Glutamatergic neuron (in vitro differentiated cells): ENCODE measurements at regions not wholly inside any gene's neighbourhood (a gene's known extent, or its start where the extent isn't known, plus 50 kb on each side); places are given as distances from the start of the nearest gene placed in this dataset.

Experiments used
- DNase-seq: peaks from one replicate; pipeline ENCODE4 v3.0.0; 2022
- H3K27ac Mint-ChIP-seq: one replicate; pipeline ENCODE4 v1.8.0; 2020; ENCODE audit warnings: mild to moderate bottlenecking, mixed read lengths, inconsistent platforms; ENCODE audit not compliant: unreplicated experiment
- H3K27me3 Mint-ChIP-seq: one replicate; pipeline ENCODE4 v1.8.0; 2020; ENCODE audit warnings: mild to moderate bottlenecking, moderate library complexity, mixed read lengths, inconsistent platforms; ENCODE audit not compliant: unreplicated experiment
- H3K36me3 Mint-ChIP-seq: one replicate; pipeline ENCODE4 v1.8.0; 2020; ENCODE audit warnings: mild to moderate bottlenecking, mixed read lengths, inconsistent platforms; ENCODE audit not compliant: unreplicated experiment
- H3K4me1 Mint-ChIP-seq: one replicate; pipeline ENCODE4 v1.8.0; 2020; ENCODE audit warnings: mild to moderate bottlenecking, low read depth, mixed read lengths, inconsistent platforms; ENCODE audit not compliant: unreplicated experiment
- H3K4me3 Mint-ChIP-seq: one replicate; pipeline ENCODE4 v1.8.0; 2020; ENCODE audit warnings: mild to moderate bottlenecking, mixed read lengths, inconsistent platforms; ENCODE audit not compliant: unreplicated experiment
- H3K9me3 Mint-ChIP-seq: one replicate; pipeline ENCODE4 v1.8.0; 2020; ENCODE audit warnings: mild to moderate bottlenecking, moderate library complexity, mixed read lengths, inconsistent platforms; ENCODE audit not compliant: unreplicated experiment
- TF ChIP-seq, protein P1 (sequence below): fragments of 200-600 bp; sonication (generic); IDR thresholded peaks from one replicate; pipeline ENCODE4 v1.5.0; 2021; ENCODE audit not compliant: partially characterized antibody, unreplicated experiment

DNA sequence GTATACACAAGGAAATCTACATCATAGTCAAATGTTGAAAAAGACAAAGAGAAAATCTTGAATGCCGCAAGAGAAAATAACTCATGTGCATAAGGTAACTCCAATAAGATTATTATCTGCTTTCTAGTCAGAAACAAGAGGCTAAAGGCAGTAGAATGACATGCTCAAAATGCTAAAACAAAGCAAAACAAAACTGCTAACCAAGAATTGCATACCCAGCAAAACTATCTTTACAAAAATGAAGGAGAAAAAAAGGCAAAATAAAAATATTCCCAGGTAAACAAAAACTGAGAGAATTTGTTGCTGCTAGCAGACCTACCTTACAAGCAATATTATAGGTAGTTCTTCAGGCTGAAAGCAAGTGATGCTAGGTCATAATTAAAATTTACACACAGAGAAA, 76.4 kb upstream of the TMEM158 start:
- no peaks in the 10 kb centered on the region for H3K4me1 Mint-ChIP-seq
- no peaks in the 10 kb centered on the region for H3K9me3 Mint-ChIP-seq
- no peak overlapping the region for H3K27ac Mint-ChIP-seq

DNA sequence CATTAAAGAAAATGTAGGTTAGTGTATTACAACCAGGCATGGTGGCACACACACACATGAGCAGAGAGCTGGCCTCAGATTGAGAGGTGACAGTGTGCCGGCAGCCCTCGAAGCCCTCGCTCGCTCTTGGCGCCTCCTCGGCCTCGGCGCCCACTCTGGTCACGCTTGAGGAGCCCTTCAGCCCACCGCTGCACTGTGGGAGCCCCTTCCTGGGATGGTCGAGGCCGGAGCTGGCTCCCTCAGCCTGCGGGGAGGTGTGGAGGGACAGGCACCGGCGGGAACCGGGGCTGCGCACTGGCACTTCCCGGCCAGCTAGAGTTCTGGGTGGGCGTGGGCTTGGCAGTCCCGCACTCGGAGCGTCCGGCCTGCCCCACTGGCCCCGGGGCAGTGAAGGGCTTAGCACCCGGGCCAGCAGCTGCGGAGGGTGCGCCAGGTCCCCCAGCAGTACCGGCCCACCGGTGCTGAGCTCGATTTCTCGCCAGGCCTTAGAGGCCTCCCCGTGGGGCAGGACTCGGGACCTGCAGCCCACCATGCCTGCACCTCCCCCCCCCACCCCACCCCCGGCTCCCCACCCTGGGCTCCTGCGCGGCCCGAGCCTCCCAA, 80.4 kb upstream of the TMEM158 start:
- Mint-ChIP-seq H3K36me3 (peaks cover 5% of the 10 kb centered on the region), H3K4me3 (no peak overlapping the region), H3K27me3 (no peaks in the 10 kb centered on the region), H3K9me3 (no peaks in the 10 kb centered on the region), H3K4me1 (peaks cover 4% of the 10 kb centered on the region), H3K27ac (no peak overlapping the region)
- TF ChIP-seq, protein P1, sequence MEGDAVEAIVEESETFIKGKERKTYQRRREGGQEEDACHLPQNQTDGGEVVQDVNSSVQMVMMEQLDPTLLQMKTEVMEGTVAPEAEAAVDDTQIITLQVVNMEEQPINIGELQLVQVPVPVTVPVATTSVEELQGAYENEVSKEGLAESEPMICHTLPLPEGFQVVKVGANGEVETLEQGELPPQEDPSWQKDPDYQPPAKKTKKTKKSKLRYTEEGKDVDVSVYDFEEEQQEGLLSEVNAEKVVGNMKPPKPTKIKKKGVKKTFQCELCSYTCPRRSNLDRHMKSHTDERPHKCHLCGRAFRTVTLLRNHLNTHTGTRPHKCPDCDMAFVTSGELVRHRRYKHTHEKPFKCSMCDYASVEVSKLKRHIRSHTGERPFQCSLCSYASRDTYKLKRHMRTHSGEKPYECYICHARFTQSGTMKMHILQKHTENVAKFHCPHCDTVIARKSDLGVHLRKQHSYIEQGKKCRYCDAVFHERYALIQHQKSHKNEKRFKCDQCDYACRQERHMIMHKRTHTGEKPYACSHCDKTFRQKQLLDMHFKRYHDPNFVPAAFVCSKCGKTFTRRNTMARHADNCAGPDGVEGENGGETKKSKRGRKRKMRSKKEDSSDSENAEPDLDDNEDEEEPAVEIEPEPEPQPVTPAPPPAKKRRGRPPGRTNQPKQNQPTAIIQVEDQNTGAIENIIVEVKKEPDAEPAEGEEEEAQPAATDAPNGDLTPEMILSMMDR = no peak
- no peak for DNase-seq

More for the DNA sequence above, 76.4 kb upstream of the TMEM158 start:
- DNase-seq = no peak
- Mint-ChIP-seq H3K4me3 (no peak overlapping the region), H3K36me3 (peaks cover 4% of the 10 kb centered on the region), H3K27me3 (no peaks in the 10 kb centered on the region)
- TF ChIP-seq, protein P1 = no peak

DNA sequence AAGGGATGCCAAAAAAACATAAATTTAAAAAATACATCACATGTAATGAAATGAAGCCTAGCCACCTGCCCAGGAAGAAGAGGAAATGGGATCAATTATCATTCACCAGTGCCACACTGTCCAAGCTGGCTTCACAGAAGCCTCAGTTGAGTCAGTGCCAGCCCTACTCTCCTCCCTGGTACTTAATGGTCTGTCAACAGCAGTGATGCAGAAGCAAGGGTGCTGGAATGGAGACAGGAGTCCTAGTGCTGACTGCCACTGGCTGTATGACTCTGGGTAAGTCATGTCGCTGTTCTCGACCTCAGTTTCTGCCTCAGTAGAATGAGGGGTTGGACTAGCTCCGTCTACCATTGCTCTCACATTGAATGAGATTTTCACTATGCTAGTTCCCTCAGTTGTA, 78.5 kb upstream of the LARS2 start:
- TF ChIP-seq, protein P1 = no peak
- Mint-ChIP-seq H3K4me1 (peaks cover 6% of the 10 kb centered on the region), H3K4me3 (no peak overlapping the region)

DNA sequence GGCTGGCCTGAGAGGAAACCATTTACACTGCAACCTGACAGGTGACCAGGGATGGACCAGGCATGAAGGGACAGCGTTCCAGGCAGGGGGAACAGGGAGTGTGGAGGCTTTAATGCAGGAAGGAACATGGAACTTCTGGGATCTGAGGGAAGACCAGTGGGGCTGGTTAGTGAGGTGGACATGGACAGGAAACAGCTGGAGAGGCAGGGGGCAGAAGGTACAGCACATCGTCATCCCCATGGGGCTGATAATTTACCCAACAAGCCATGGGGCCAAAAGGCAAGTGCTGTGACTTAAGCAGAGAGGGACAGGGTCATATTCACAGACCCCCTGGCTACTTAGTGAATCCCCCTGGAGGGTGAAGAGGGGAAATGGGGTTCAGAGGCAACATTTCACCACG, 77.0 kb upstream of the LARS2 start:
- TF ChIP-seq, protein P1 = no peak
- Mint-ChIP-seq H3K36me3 (peaks cover 6% of the 10 kb centered on the region), H3K27ac (no peak overlapping the region), H3K4me3 (no peak overlapping the region), H3K4me1 (peaks cover 6% of the 10 kb centered on the region), H3K27me3 (no peaks in the 10 kb centered on the region), H3K9me3 (no peaks in the 10 kb centered on the region)
- no peak for DNase-seq

More for the DNA sequence above, 78.5 kb upstream of the LARS2 start:
- Mint-ChIP-seq H3K36me3 (peaks cover 5% of the 10 kb centered on the region), H3K27me3 (no peaks in the 10 kb centered on the region), H3K9me3 (no peaks in the 10 kb centered on the region), H3K27ac (no peak overlapping the region)
- DNase-seq = no peak

DNA sequence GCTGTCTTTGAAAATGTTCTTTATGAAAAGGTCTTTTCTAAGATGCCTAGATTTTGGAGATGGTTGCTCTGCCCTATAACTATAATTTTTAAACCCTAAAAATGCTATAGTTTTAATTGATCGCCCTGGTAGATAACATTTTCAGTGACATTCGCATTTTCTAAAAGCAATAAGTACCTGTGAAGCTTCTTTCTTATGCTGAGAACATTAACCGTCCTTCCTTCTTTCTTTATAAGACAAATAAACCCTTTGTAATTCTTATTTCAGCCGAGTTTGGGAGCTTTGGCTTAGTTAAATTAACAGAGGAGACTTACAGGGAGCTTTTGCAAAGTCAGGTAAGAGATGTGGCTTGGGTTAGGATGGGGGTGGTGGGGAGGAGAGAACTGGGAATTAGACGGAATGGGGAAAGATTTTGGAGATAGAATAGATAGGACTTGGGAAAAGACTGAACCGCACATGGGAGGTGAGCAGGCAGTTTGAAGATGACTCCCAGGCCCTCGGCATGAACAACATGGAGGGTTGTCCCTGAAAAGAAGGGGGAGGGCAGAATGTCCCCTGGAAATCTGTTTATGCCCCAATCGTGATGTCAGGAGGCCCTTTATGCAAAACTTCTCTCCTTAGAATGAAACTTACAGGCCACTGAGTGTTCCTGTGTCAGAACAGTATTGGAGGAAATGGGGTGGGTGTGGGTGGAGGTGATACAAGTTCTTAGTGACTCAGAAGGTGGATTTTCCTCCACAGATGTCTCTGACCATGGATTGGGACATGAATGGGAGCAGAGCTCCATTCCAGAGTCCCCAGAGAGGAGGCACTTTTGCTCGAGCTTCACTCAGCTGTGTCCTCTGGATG, 76.2 kb upstream of the LARS2 start:
- H3K27me3 Mint-ChIP-seq = no peaks in the 10 kb centered on the region
- no peaks in the 10 kb centered on the region for H3K9me3 Mint-ChIP-seq
- TF ChIP-seq, protein P1 = no peak
- peaks cover 6% of the 10 kb centered on the region for H3K4me1 Mint-ChIP-seq
- no peak overlapping the region for H3K27ac Mint-ChIP-seq
- peaks cover 9% of the 10 kb centered on the region for H3K36me3 Mint-ChIP-seq
- no peak for DNase-seq
- no peak overlapping the region for H3K4me3 Mint-ChIP-seq
